Muscle of leg (tissue), 3 donors: ENCODE measurements at regions not wholly inside any gene's neighbourhood (a gene's known extent, or its start where the extent isn't known, plus 50 kb on each side); places are given as distances from the start of the nearest gene placed in this dataset.
A peak's percentile ranks its signal among the peaks of the same experiment; 100 is the strongest.
"Not testable (repeated sequence)": the region's sequence is repeated elsewhere in the genome, so short reads cannot be mapped to it uniquely, and the experiment has no call there.

Experiments used
- DNase-seq: peaks from one replicate; pipeline ENCODE4 v3.0.0; 2013
- H3K27ac ChIP-seq: one replicate; pipeline ENCODE4 v1.5.1; 2013; ENCODE audit warnings: mild to moderate bottlenecking, low read length, control low read depth
- H3K27me3 ChIP-seq: one replicate; pipeline ENCODE4 v1.6.1; 2013; ENCODE audit warnings: low read length; ENCODE audit not compliant: control insufficient read depth, insufficient read depth
- H3K36me3 ChIP-seq: one replicate; pipeline ENCODE4 v1.6.1; 2013; ENCODE audit warnings: low read length; ENCODE audit not compliant: control insufficient read depth, insufficient read depth
- H3K4me1 ChIP-seq: one replicate; pipeline ENCODE4 v1.6.1; 2013; ENCODE audit warnings: low read length; ENCODE audit not compliant: control insufficient read depth, insufficient read depth
- H3K4me3 ChIP-seq: one replicate; pipeline ENCODE4 v1.5.1; 2013; ENCODE audit warnings: low read length, control low read depth
- H3K9me3 ChIP-seq: replicated peaks from 2 replicates; pipeline ENCODE4 v1.6.1; 2013; ENCODE audit warnings: low read depth, low read length; ENCODE audit not compliant: control insufficient read depth
- WGBS: methylation state at CpG from one replicate; pipeline ENCODE4 v1.1.5; 2013; ENCODE audit warnings: missing lambda C conversion rate; ENCODE audit not compliant: insufficient coverage; 5-methylcytosine and 5-hydroxymethylcytosine counted together

- not testable (repeated sequence) for H3K9me3 ChIP-seq, DNase-seq, H3K27ac ChIP-seq, H3K27me3 ChIP-seq, H3K4me3 ChIP-seq, H3K4me1 ChIP-seq, H3K36me3 ChIP-seq
- 94% methylated on average over 2 of the region's 5 CpGs for whole genome bisulfite sequencing
These were observed 74.7 kb upstream of the ATL2 start for GRCh38 chr2:38451778-38452177.

GRCh38 chr2:38450509-38450908 lies 73.4 kb upstream of the ATL2 start:
- no peaks in the 10 kb centered on the region for H3K27me3 ChIP-seq
- no peak overlapping the region for H3K4me3 ChIP-seq
- no peaks in the 10 kb centered on the region for H3K36me3 ChIP-seq
- no peak overlapping the region for H3K27ac ChIP-seq
- no CpG with 5 or more reads among the region's 2 CpGs for WGBS
- DNase-seq, result peak; percentile 53
- peaks cover 5% of the 10 kb centered on the region for H3K4me1 ChIP-seq
- H3K9me3 ChIP-seq, result no peaks in the 10 kb centered on the region

GRCh38 chr2:38448692-38449410 lies 71.8 kb upstream of the ATL2 start:
- peaks cover 5% of the 10 kb centered on the region for H3K4me1 ChIP-seq
- H3K27me3 ChIP-seq, result no peaks in the 10 kb centered on the region
- DNase-seq, result no peak
- H3K9me3 ChIP-seq, result no peaks in the 10 kb centered on the region
- 79% methylated on average over 3 of the region's 6 CpGs for WGBS
- no peaks in the 10 kb centered on the region for H3K36me3 ChIP-seq
- no peak overlapping the region for H3K4me3 ChIP-seq
- no peak overlapping the region for H3K27ac ChIP-seq

GRCh38 chr2:38446906-38447561 lies 70.0 kb upstream of the ATL2 start:
- Histone ChIP-seq H3K27me3 (peaks cover 2% of the 10 kb centered on the region), H3K27ac (no peak overlapping the region), H3K36me3 (no peaks in the 10 kb centered on the region), H3K4me1 (peaks cover 13% of the 10 kb centered on the region), H3K9me3 (no peaks in the 10 kb centered on the region), H3K4me3 (no peak overlapping the region)
- no peak for DNase-seq
- WGBS, result 66% methylated on average over 3 of the region's 7 CpGs

DNA sequence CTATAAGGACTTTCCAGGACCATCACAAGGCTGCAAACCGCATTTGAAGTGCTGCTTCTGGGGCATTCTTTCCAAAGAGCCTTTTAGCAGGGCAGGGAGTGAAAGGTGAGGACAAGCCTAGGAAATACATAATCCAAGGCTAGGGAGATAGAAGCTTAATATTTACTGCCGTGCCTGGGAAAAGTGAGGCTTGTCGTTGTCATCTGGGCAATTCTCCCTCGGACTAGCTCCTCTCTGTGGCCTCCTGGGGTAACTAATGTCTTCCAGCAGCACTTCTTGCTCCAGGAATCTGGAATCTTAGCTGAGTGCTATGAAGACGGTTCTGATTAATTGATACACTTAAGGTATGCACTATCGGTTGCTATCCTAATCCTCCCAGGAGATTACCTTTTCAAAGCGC lies 69.3 kb upstream of the ATL2 start:
- Histone ChIP-seq H3K27ac (no peak overlapping the region), H3K36me3 (no peaks in the 10 kb centered on the region), H3K27me3 (peaks cover 2% of the 10 kb centered on the region), H3K4me3 (no peak overlapping the region), H3K4me1 (peaks cover 13% of the 10 kb centered on the region), H3K9me3 (no peaks in the 10 kb centered on the region)
- DNase-seq, result no peak
- 22% methylated on average over 4 of the region's 7 CpGs for WGBS

DNA sequence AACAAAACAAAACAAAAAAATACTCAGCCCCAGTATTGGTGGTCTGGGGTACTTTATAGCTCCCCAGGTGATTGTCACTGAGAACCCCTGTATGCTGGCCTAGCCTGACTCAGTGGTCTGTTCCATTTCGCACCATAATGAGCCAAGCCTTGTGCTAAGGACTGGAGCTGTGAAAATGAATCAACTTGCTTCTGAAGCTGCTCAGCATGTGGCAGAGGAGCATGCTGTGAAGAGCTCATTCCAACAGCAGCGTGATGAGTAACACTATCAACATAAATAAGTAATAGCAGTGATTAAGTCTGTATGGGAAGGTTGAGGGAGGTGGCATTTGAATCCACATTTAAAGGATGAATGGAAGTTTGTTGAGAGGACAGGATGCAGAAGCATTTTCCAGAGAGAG lies 67.2 kb upstream of the ATL2 start:
- Histone ChIP-seq H3K9me3 (no peaks in the 10 kb centered on the region), H3K36me3 (no peaks in the 10 kb centered on the region), H3K4me1 (peaks cover 13% of the 10 kb centered on the region), H3K4me3 (no peak overlapping the region), H3K27ac (no peak overlapping the region), H3K27me3 (peaks cover 2% of the 10 kb centered on the region)
- 71% methylated on average over 1 of the region's 2 CpGs for WGBS
- DNase-seq, result no peak

DNA sequence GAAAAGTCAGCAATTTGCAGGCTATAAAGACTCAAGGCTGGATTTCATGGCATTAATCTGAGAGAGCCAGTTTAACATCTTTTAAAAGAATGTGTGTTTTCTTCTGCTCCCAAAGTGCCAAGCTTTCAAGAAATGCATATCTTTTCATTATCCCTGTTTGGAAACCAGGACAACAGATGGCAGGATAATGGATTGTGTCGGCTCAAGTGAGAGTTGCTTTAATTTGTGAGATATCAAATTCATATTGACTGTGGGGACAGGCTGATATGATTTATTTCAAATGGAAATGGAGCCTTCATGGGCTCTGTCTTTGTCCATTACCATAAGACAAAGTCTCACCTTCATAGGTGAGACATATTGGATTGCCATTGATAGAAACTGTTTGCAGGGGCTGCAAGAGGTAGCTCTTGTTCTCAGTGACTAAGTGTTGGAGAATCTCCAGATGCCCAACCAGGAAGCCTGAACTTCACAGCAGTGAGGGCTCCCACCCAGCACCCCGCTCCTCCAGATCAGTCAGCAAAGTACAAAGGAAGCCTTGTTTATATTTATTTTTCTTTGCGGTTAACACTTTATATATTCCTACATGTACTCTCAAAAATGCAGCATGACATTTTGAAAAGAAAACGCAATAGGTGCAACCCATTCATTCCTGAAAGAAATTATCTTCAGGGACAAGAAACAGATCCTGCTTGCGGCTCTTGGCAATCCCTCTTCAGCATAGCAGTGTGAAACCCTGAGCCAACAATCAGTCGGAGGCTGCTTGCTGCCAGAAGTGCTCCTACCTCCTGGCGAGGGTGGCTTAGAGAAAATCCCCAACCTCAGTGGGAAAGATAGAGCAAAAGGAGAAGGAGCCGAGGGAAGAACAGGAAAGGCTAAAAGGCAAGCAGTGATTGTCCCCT lies 65.8 kb upstream of the ATL2 start:
- Histone ChIP-seq H3K36me3 (no peaks in the 10 kb centered on the region), H3K27ac (no peak overlapping the region), H3K4me3 (no peak overlapping the region), H3K4me1 (peaks cover 19% of the 10 kb centered on the region), H3K27me3 (peaks cover 2% of the 10 kb centered on the region), H3K9me3 (no peaks in the 10 kb centered on the region)
- WGBS, result 0% methylated on average over 1 of the region's 8 CpGs
- peak; percentile 45 for DNase-seq

GRCh38 chr2:38441346-38441745 lies 64.3 kb upstream of the ATL2 start:
- peaks cover 17% of the 10 kb centered on the region for H3K4me1 ChIP-seq
- no peak overlapping the region for H3K27ac ChIP-seq
- H3K36me3 ChIP-seq, result no peaks in the 10 kb centered on the region
- 94% methylated on average over 5 of the region's 7 CpGs for WGBS
- H3K27me3 ChIP-seq, result peaks cover 2% of the 10 kb centered on the region
- DNase-seq, result no peak
- H3K9me3 ChIP-seq, result no peaks in the 10 kb centered on the region
- H3K4me3 ChIP-seq, result no peak overlapping the region

- DNase-seq, result no peak
- Histone ChIP-seq H3K36me3 (no peaks in the 10 kb centered on the region), H3K27me3 (peaks cover 2% of the 10 kb centered on the region), H3K9me3 (no peaks in the 10 kb centered on the region), H3K4me1 (peaks cover 14% of the 10 kb centered on the region), H3K27ac (no peak overlapping the region), H3K4me3 (no peak overlapping the region)
- WGBS, result 53% methylated on average over 3 of the region's 5 CpGs
These were observed 63.6 kb upstream of the ATL2 start for GRCh38 chr2:38440655-38441054.

- no peaks in the 10 kb centered on the region for H3K9me3 ChIP-seq
- peaks cover 2% of the 10 kb centered on the region for H3K27me3 ChIP-seq
- no CpG with 5 or more reads among the region's 3 CpGs for WGBS
- peaks cover 14% of the 10 kb centered on the region for H3K4me1 ChIP-seq
- H3K27ac ChIP-seq, result no peak overlapping the region
- no peak for DNase-seq
- H3K4me3 ChIP-seq, result no peak overlapping the region
- H3K36me3 ChIP-seq, result no peaks in the 10 kb centered on the region
These were observed 62.8 kb upstream of the ATL2 start for GRCh38 chr2:38439863-38440262.
